IMR-90 (cell line): ENCODE measurements at regions not wholly inside any gene's neighbourhood (a gene's known extent, or its start where the extent isn't known, plus 50 kb on each side); places are given as distances from the start of the nearest gene placed in this dataset.

ENCODE experiments used
- ATAC-seq: fragments of 200-7000 bp; cut with Tn5 transposase; 2 replicates; pipeline ENCODE4 v1.9.1; 2020; ENCODE audit warnings: low read depth, mild to moderate bottlenecking, moderate library complexity
- BruUV-seq: library from RNA; stranded (reverse); fragments of 400-500 nt; replicated peaks from 2 replicates; lab custom pipeline; 2021; lab: Mats Ljungman, UMichigan
- CTCF ChIA-PET: fragments of 300-600 bp; formaldehyde crosslinking; extraction: SDS; loops from one replicate; lab custom pipeline; 2021; ENCODE audit warnings: antibody characterized with exemption; lab: Yijun Ruan, JAX
- POLR2A ChIA-PET: fragments of 300-600 bp; sonication (Branson Sonifier 250); formaldehyde crosslinking; loops from one replicate; lab custom pipeline; 2022; ENCODE audit warnings: antibody characterized with exemption; ENCODE audit not compliant: unreplicated experiment; lab: Charles Lee
- DNase-seq: peaks from one replicate; pipeline ENCODE4 v3.0.0; 2013
- H2AFZ ChIP-seq: replicated peaks from 2 replicates; pipeline ENCODE3; 2013; ENCODE audit warnings: low read length, mild to moderate bottlenecking; ENCODE audit not compliant: poor library complexity
- H2AK5ac ChIP-seq: 2 replicates; pipeline ENCODE4 v1.6.1; 2013; ENCODE audit warnings: low read depth, low read length, inconsistent platforms
- H2AK9ac ChIP-seq: replicated peaks from 2 replicates; pipeline ENCODE3; 2013; ENCODE audit warnings: mild to moderate bottlenecking, low read depth, low read length, moderate library complexity; ENCODE audit not compliant: poor library complexity
- H2BK120ac ChIP-seq: 2 replicates; pipeline ENCODE4 v1.6.1; 2013; ENCODE audit warnings: low read depth, low read length, inconsistent platforms
- H2BK15ac ChIP-seq: 3 replicates; pipeline ENCODE4 v1.6.1; 2013; ENCODE audit warnings: low read depth, low read length, inconsistent platforms
- H2BK20ac ChIP-seq: 2 replicates; pipeline ENCODE4 v1.6.1; 2013; ENCODE audit warnings: low read depth, mild to moderate bottlenecking, inconsistent platforms, low read length, moderate library complexity
- H2BK5ac ChIP-seq: 2 replicates; pipeline ENCODE4 v1.6.1; 2013; ENCODE audit warnings: mild to moderate bottlenecking, low read depth, low read length, inconsistent platforms; ENCODE audit not compliant: poor library complexity, severe bottlenecking
- H3K14ac ChIP-seq: replicated peaks from 2 replicates; pipeline ENCODE4 v1.6.1; 2013; ENCODE audit warnings: low read depth, low read length, inconsistent platforms
- H3K18ac ChIP-seq: 2 replicates; pipeline ENCODE4 v1.6.1; 2013; ENCODE audit warnings: low read depth, low read length, control low read depth
- H3K23ac ChIP-seq: 2 replicates; pipeline ENCODE4 v1.6.1; 2013; ENCODE audit warnings: low read depth, low read length, inconsistent platforms
- H3K27ac ChIP-seq: 2 replicates; pipeline ENCODE4 v1.5.1; 2013; ENCODE audit warnings: mild to moderate bottlenecking, control low read depth, low read length; ENCODE audit not compliant: insufficient read depth
- H3K27me3 ChIP-seq: 2 replicates; pipeline ENCODE4 v1.6.1; 2013; ENCODE audit warnings: low read length; ENCODE audit not compliant: control insufficient read depth, insufficient read depth
- H3K36me3 ChIP-seq: 2 replicates; pipeline ENCODE4 v1.6.1; 2013; ENCODE audit warnings: low read length, mixed read lengths; ENCODE audit not compliant: control insufficient read depth, insufficient read depth
- H3K4ac ChIP-seq: 2 replicates; pipeline ENCODE4 v1.6.1; 2013; ENCODE audit warnings: low read depth, low read length, inconsistent platforms
- H3K4me1 ChIP-seq: 2 replicates; pipeline ENCODE4 v1.6.1; 2013; ENCODE audit warnings: low read length, mixed read lengths; ENCODE audit not compliant: control insufficient read depth, insufficient read depth
- H3K4me2 ChIP-seq: 2 replicates; pipeline ENCODE4 v1.6.1; 2013; ENCODE audit warnings: low read depth, mild to moderate bottlenecking, control low read depth, low read length, moderate library complexity
- H3K4me3 ChIP-seq: 2 replicates; pipeline ENCODE4 v1.5.1; 2013; ENCODE audit warnings: low read depth, mild to moderate bottlenecking, control low read depth, low read length, moderate library complexity; ENCODE audit not compliant: insufficient read depth
- H3K56ac ChIP-seq: 2 replicates; pipeline ENCODE4 v1.6.1; 2013; ENCODE audit warnings: low read length, inconsistent platforms; ENCODE audit not compliant: insufficient read depth; ENCODE audit errors: extremely low read depth
- H3K79me1 ChIP-seq, 2 experiments: 2 replicates each; pipeline ENCODE4 v1.6.1; 2013; ENCODE audit warnings: low read length in 2 of 2, inconsistent platforms in 1 of 2, low read depth in 1 of 2
- H3K9ac ChIP-seq: 2 replicates; pipeline ENCODE4 v1.6.1; 2013; ENCODE audit warnings: low read depth, low read length, control low read depth
- H3K9me1 ChIP-seq: 2 replicates; pipeline ENCODE4 v1.6.1; 2013; ENCODE audit warnings: low read length, inconsistent platforms; ENCODE audit not compliant: insufficient read depth
- H3K9me3 ChIP-seq: 2 replicates; pipeline ENCODE4 v1.6.1; 2013; ENCODE audit warnings: low read length; ENCODE audit not compliant: control insufficient read depth, insufficient read depth
- H4K20me1 ChIP-seq: 2 replicates; pipeline ENCODE4 v1.6.1; 2013; ENCODE audit warnings: low read length, inconsistent platforms; ENCODE audit not compliant: insufficient read depth
- H4K5ac ChIP-seq: 2 replicates; pipeline ENCODE4 v1.6.1; 2013; ENCODE audit warnings: mild to moderate bottlenecking, low read depth, low read length, control low read depth
- H4K8ac ChIP-seq, 2 experiments: 2 replicates each; pipeline ENCODE4 v1.6.1; 2013; ENCODE audit warnings: low read depth in 2 of 2, low read length in 2 of 2, control low read depth in 1 of 2, inconsistent platforms in 1 of 2
- H4K91ac ChIP-seq: 2 replicates; pipeline ENCODE4 v1.6.1; 2013; ENCODE audit warnings: low read depth, low read length, inconsistent platforms; ENCODE audit not compliant: insufficient read depth
- CHD1 ChIP-seq: IDR thresholded peaks from 2 replicates; pipeline ENCODE4 v1.6.1; 2012; ENCODE audit warnings: low read depth, low read length, improper control_type of control experiment
- NFE2L2 ChIP-seq: fragments of 150-350 bp; IDR thresholded peaks from 2 replicates; pipeline ENCODE4 v1.6.1; 2016; ENCODE audit warnings: low read depth, mild to moderate bottlenecking, low read length
- SMC3 ChIP-seq: fragments of 150-350 bp; IDR thresholded peaks from 2 replicates; pipeline ENCODE4 v1.6.1; 2016; ENCODE audit warnings: low read depth, mild to moderate bottlenecking, antibody characterized with exemption, low read length, moderate library complexity
- WGBS, 2 experiments: methylation state at CpG; one replicate each; pipeline versions ENCODE4 v1.1.5 to v1.1.7; 2013; ENCODE audit warnings: missing lambda C conversion rate in 2 of 2; ENCODE audit not compliant: insufficient read length in 1 of 2; ENCODE audit errors: extremely low coverage in 2 of 2; 5-methylcytosine and 5-hydroxymethylcytosine counted together
- dilution Hi-C: fragments of 300-500 bp; cut with HindIII; formaldehyde crosslinking; loops from one replicate; pipeline ENCODE4 v1.14.3; 2018; ENCODE audit warnings: low sequenced_read_pairs; ENCODE audit not compliant: unreplicated experiment
- in situ Hi-C: fragments of 300-500 bp; cut with MboI; formaldehyde crosslinking; loops from 3 replicates; pipeline ENCODE4 v1.14.3; 2019; ENCODE audit warnings: low sequenced_read_pairs, inconsistent platforms, mixed read lengths
- intact Hi-C: fragments of 100-400 bp; cut with micrococcal nuclease; formaldehyde crosslinking; loops from 2 replicates; pipeline ENCODE4 v1.10.0; 2022

DNA sequence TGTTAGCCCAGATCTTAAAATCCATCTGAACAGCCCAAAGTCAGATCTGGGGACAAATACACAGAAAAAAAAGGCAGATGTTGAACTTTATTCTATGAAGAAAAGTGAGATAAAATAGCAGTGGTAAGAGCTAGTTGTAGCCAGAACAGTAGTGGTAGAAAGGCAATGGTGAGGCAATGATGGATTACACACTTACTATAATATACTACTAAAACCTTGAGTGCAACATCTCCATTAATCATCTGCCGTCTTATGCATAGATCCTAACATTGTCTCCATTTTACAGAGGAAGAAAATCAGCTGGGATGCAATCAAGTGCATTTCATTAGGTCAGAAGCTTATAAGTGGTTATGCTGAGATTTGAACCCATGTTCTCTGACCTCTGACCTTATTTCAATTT is 699.6 kb downstream of the CDH11 start:
- ATAC-seq: no peak
- H3K14ac ChIP-seq: no peak overlapping the region
- H2BK5ac ChIP-seq: no peak overlapping the region
- H3K4me3 ChIP-seq: no peak overlapping the region
- H4K5ac ChIP-seq: no peak overlapping the region
- ChIA-PET CTCF (no interaction called here), POLR2A (no interaction called here)
- H3K27ac ChIP-seq: no peak overlapping the region
- no peak for TF ChIP-seq SMC3
- no peak for TF ChIP-seq NFE2L2
- TF ChIP-seq CHD1: no peak
- no peak overlapping the region for H3K56ac ChIP-seq
- no CpG with 5 or more reads among the region's 1 CpG for WGBS, 2 experiments
- H2BK15ac ChIP-seq: no peak overlapping the region
- H4K91ac ChIP-seq: no peak overlapping the region
- H3K4me2 ChIP-seq: no peak overlapping the region
- no peaks in the 10 kb centered on the region for H3K9me1 ChIP-seq
- H3K4me1 ChIP-seq: no peaks in the 10 kb centered on the region
- intact Hi-C loops (no loop called here), dilution Hi-C loops (no loop called here), in situ Hi-C loops (no loop called here)
- H3K36me3 ChIP-seq: no peaks in the 10 kb centered on the region
- H2BK120ac ChIP-seq: no peak overlapping the region
- no TSS peak for BruUV-seq
- no peaks in the 10 kb centered on the region; the same call in 1 of the 2 replicates for H3K27me3 ChIP-seq
- no peak for DNase-seq
- no peak overlapping the region for H3K23ac ChIP-seq
- no peaks in the 10 kb centered on the region for H3K79me1 ChIP-seq
- H3K4ac ChIP-seq: no peak overlapping the region
- no peak overlapping the region for H2AFZ ChIP-seq
- no peak overlapping the region for H3K18ac ChIP-seq
- no peak overlapping the region for H2AK5ac ChIP-seq
- no peak overlapping the region for H4K8ac ChIP-seq
- H4K20me1 ChIP-seq: no peaks in the 10 kb centered on the region
- H3K9me3 ChIP-seq: no peaks in the 10 kb centered on the region; the same call in 1 of the 2 replicates
- no peak overlapping the region for H3K9ac ChIP-seq
- H2BK20ac ChIP-seq: no peak overlapping the region
- no peak overlapping the region for H2AK9ac ChIP-seq
